Cerebellar nuclear complex (tissue), 1 donor: ENCODE measurements at regions not wholly inside any gene's neighbourhood (a gene's known extent, or its start where the extent isn't known, plus 50 kb on each side); places are given as distances from the start of the nearest gene placed in this dataset.
"Not testable (repeated sequence)": the region's sequence is repeated elsewhere in the genome, so short reads cannot be mapped to it uniquely, and the experiment has no call there.

Source experiments
- DNase-seq, 2 experiments: peaks; one replicate each; lab custom pipeline; 2025; lab: John Stamatoyannopoulos, UW

DNA sequence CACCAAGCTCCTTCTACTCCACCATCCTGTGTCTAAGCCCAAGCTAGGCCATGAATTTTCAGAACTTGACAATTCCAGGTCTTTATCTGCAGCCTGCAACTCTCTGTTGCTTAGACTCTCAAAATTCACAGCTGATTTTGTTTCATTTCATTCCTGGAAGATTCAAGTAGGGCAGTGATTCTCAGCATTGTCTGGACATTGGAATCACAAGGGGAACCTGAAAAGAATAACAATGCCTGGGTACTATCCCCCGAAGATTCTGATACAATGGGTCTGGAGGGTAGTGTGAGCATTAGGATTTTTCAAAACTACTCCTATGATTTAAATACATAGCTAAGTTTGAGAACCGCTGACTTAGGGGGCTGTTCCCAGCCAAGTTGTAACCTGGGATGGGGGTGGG is 534.7 kb upstream of the IL12A start:
- no peak for DNase-seq

DNA sequence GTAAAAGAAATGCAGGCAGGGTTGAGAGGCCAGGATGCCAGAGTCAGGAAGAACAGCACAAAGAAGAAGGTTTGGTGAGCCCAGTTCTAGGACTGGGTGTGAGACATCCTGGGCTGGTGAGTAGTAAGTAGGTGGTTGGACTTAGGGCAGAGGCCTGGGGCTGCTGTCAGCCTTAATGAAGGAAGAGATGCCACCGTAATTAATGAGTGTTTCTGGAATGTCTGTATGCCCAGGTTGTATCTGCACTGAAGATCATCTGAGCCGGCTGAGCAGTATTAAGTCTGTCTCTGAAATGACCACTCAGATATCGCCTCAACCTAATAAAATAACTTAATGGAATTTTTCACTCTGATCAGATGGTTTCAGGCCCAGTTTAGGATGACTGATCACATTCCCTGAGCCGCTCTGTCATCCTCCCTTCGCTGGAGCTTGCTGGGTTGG is 532.9 kb upstream of the IL12A start:
- no peak for DNase-seq

DNA sequence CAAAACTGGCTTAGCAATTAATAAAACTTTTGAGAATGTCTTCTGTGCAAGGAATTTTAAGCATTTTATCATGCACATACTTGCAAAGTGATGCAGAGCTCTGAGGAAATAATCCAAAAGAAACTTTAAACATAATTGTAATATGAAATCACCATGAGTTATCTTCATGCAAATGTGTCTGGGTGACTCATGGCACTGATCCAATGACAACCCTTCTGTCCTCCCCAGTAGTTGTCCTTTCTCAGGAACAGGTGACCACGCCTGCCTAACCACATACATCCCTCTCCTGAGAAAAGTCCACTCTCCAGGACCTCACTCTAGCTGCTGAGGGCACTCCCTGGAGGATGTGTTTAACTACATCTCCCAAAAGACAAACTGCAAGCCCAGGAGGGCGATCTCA is 530.6 kb upstream of the IL12A start:
- DNase-seq: no peak

DNA sequence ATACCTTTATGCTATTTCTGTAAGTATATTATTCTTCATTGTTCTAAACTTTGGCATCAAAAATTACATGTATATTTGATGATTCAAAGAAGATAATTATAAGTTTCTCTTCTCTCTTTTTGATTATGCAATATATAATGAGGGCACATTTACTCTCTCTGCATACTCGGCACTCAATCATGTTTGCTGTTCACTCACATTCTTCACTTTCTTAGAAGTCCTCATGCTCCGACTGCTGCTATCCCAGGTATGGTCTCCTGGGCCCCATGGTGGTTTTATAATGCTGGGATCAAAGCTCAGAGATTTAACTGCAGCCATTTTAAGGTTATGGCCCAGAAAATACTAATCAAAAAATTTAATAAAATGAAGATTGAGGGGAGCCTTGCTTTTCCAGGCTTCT is 529.7 kb upstream of the IL12A start:
- no peak for DNase-seq

DNA sequence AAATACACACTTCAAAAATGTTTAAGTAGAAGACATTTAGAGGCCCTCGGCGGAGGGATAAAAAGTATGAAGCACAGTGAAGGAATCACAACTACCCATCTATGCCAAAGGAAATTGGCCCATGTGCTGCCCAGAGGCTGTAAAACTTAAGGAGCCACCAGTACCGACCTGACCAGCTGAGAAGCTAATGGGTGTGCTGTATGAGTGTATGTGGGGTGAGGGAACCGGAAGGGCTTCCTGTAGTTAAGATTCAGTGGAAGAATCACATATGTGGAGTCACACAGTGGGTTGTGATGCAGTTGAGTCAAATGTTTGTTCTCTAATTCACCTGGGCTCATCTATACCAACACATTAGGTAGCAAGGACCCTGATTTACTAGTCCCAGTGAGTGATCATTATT is 516.0 kb upstream of the IL12A start:
- no peak for DNase-seq

DNA sequence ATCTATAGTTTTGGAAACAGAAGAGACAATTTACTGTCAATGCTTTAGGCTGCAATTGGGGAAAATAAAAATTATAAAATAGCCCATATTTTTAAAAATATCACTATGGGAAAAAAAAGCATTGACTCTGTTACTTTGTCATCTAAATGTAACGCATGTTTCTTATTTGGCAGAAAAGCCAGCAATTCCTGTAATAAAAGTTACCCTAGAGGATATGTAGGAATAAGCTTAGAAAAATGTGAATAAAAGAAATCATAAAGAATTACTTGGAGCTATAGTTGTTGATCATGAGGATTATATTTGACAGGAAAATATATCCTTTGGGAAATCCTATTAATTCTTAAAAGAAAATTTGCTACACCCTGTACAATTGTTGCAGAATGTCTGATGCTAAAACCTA is 515.4 kb upstream of the IL12A start:
- no peak for DNase-seq

DNA sequence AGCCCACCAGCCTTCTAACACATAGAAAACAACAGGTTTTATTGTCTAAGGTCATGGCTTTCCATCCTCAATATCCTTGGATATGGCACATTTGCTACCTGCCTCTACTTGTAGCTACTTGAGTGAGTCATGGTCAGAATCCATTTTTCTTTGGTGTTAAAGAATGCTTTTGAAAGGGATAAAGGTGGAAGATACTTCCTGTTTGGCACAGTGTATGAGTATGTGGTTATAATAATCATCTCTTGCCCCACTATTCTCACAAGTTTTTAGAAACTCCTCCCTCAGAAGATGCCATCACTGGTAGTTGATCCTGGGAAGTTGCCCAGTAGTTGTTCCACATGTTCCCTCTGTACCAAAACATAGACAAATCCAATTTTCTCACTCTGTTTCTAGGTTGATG is 508.6 kb upstream of the IL12A start:
- no peak for DNase-seq

DNA sequence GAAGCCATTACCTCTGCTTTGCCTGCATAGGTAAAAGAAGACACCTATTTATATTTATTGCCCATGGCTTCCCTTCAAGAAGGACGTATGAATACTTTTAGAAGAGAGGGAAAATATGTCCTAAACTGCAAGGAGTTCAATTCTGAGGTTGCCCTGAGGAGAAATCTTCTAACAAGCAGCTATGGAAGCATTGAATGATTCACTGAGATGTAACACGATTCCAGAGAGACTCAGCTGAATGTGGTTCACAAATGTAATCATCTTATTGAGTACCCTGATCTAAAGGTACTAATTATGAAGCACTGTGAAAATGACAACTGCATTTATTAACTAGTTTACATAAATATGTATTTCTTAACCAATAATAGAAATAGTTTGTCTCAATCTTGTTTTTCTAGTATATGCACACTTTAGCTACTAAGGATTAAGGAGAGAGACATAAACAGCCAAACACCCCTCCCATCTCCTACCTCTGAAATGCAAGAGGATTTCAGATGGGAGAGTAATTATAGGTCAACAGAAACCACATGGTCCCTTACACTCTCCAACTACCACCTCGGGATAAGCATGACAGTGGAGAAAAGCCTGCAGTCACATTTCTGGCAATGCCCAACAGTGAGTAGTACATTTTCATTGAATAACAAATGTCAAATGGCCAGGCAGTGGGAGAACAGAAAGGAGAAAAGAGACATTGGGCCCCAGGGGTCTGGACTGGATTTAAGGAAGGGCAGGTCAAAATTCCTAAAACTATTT is 506.2 kb upstream of the IL12A start:
- DNase-seq: no peak

DNA sequence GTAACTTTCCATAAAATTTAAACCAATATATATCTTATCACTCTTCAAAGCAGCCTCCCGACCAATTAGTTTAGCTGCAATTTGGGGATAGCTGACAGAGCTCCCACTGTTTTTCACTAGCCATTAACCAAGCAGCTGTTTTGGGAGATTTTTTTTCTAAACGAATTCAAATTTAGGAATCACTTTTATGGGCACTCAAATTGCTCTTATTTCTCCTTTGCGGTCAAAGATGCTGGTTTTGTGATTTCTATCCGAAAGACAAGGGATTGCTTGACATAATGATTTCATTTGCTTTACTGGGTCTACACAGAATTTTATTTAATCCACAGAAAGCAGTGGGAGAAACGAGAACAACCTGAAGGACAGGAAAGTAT is 505.7 kb upstream of the IL12A start:
- DNase-seq: no peak

DNA sequence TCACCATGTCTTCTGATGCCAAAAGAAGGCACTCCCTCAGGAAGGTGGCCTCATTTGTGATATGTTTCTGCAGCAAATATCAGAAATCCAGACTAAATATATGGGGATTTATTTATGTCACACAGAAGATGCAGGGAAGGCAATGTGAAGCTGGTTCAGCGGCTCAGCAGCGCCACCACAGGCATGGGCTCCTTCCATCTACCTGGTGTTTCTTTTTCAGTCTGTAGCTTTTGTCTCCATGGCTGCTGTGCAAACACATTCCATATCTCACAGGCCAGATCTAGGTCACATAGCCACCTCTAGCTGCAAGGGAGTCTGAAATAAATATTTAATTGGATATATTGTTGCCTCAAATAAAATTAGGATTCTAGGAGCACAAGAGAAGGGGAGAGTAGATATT is 502.1 kb upstream of the IL12A start:
- DNase-seq: no peak

DNA sequence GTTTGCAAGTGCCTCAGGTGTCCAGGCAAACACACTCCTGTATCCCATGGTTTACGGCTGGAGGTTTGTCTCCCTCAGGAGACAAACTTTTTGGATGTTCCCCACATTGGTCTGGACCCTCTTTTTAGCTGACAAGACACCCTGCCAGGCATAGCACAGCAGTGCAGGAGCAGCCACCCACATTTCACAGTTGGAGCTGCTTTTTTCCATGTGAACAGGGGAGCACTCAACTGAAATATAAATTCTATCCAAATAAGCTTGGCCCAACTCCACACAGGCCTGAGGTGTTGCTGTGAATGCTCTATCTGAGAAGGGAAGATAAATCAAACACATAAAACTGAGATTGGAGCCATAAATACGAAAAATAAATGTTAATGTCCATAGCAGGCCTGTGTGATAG is 501.3 kb upstream of the IL12A start:
- no peak for DNase-seq

DNA sequence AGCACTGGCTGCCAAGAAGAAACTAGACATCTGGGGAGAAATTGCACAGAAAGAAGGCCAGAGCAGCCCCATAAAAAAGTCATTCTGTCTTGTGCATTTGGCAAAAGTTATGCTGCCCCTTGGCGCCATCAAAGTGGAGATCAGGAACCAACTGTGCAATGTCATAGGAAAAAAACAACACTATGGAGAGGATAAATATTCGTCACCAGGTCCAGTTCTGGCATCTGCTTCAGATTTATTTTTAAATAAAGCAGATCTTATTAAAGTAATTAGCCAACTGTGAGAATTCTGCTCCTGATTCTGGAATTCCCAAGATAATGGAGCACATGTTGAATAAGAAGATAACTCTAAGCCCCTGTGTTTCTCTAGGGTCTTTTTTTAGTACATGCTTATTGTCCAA is 500.0 kb upstream of the IL12A start:
- DNase-seq: no peak

DNA sequence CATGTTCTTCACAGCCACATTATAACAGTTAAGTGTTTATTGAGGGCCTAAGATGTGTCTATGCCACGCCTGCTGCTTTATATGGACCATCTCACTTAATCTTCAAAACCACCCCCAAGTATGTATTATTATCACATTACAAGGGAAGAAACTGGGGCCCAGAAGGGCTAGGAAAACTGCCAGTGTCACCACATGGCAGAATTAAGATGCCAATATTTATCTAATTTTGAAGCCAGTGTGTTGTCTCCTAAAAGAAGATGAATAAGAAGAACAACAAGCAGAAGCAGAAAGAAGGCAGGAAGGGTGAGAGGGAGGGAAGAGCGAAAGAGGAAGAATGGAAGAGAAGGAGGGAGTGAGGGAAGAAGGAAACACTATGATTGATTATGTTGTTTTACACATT is 491.3 kb upstream of the IL12A start:
- DNase-seq: no peak

DNA sequence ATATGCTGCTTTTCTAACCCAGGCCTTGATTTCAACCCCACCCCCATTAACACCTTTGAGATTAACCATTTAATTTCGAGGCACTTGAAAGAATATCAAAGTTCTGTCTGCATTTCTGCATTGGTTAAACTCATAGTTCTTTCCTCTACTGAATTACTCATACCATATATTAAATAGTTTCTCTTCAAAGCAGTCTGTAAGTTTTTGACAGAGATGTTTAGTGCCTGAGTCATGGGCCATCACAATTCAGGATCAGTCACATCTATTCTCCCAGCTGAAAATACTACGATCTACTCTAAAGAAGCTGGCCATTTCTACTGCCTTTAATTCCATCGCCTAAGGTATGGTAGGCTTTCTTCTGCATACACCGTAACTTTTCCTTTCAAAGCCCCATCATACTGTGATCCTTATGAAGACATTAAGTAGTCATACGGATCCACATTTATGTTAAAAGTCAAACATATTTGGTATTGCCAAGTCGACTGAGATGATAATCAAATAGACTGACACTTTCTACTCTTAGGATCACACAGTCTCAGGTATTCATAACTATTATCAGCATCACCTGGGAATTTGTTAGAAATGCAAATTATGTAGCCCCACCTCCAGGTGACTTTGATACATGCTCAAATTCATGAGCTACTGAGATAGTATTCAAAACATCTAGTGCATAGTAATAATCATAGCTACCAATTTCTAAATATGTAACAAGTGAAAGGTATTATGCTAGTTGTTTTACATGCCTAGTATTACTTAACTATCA is 489.4 kb upstream of the IL12A start:
- no peak for DNase-seq

DNA sequence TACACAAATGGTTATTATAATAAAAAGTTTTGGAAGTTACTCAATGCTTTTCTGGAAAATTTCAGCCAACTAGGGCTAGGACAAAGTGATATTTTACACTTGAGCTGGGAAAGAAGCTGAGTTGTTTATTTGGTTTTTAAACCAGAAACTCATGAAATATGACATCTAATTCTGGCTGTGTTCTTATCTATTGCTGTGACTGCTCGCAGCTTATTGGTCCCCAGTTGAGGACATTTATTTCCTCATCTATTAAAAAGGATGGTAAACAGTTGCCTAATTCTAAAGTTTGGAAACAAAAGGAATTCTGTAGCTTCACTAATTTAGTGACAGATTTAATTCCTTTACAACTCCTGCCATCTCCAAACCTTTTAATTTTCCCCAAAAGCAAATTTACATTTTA is 487.6 kb upstream of the IL12A start:
- DNase-seq: no peak

DNA sequence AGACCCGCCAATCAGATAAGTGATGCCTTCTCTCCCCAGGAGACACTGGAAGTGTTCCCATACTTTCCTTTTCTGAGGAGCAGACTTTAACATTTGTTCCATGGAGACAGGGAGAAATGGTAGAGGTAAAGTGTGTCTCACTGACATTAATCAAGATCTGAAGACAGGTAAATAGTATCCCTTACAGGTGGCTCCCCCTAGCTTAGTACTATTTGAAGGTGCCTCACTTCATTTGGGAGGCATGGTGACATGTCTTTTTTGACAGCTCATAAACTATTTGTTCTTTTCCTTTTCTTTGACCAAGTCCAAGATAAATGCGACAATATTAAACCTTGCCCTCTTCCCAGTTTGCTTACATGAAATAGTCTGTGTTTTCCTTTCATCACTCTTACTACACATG is 485.6 kb upstream of the IL12A start:
- no peak for DNase-seq

DNA sequence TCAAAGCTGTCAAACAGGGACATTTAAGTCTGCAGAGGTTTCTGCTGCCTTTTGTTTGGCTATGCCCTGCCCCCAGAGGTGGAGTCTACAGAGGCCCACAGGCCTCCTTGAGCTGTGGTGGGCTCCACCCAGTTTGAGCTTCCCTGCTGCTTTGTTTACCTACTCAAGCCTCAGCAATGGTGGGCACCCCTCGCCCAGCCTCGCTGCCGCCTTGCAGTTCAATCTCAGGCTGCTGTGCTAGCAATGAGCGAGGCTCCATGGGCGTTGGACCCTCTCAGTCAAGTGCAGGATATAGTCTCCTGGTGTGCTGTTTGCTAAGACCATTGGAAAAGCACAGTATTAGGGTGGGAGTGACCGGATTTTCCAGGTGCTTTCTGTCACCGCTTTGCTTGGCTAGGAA is 477.6 kb upstream of the IL12A start:
- DNase-seq: not testable (repeated sequence)

DNA sequence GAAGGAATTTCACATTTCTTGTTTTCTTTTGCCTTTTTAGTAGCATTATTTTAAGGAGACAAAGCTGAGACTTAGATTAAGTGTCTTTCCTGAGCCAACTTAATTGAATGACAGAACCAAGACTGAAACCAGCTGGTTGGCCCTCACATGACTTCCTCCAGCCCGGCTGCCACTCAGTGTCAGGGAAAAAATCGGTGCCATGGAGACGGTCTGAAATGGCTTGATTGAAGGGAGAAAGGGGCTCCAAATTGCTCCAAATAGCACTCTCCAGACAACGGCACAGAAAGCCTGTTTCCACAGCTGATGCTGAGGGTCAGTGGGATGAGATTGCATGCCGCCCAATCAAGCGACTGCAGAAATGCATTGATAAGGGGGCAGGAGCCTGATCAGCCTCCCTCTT is 475.2 kb upstream of the IL12A start:
- no peak for DNase-seq

DNA sequence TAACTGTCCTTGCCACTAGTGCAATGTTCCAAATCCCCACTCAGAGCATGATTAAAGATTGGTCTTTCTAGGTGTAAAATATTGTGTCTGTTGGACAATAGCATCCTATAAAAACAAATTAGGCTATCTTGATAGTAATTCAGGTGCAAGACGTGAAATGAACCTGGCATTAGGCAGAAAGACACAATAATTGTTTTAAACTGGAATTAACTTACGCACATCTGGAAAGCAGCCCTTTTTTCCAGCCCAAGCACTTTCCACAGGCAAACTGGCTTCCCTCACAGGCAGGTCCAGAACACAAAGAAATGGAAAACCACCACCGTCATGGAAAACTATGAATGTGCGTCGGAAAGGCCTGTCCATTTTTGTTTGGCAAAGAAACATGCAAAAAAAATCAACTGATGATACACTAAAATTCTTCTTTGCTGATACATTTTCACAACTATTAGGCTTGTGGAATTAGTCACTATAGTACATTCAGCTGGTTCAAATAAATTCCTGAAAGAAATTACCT is 474.7 kb upstream of the IL12A start:
- DNase-seq: no peak

DNA sequence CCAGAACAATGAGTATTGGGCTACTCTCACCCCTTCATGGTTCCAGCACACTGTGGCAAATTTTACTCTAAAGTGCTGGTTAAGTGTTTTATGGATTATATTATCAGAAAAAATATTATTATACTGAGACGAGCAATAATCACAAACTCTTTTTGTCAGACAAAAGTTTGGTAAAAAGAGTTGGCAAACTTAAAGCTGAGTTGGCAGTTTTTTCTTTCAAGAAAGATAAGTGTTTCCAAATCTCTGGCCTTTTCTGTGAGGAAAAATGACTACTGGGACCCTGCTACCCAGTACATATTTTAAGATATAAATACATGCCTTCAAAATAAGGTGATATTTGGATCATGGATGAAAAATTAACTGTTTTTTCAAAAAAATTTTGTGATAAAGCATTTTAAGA is 471.5 kb upstream of the IL12A start:
- no peak for DNase-seq

DNA sequence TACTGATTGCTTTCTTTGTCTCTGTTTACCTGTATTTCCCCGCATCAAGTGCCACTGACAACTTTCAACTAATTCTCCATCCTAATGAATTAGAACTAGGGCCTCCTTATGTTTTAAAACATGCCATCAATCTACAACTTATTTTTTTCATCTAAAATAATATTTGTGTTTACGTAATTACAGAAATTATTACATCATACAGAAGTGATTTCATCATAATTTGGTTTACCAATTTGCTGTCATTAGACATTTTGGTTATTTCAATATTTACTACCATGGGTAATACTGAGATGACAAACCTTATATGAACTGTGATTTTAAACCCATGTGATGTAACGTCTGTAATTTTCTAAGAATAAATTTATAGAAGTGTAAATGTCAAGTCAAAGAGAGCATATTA is 468.0 kb upstream of the IL12A start:
- DNase-seq: no peak

DNA sequence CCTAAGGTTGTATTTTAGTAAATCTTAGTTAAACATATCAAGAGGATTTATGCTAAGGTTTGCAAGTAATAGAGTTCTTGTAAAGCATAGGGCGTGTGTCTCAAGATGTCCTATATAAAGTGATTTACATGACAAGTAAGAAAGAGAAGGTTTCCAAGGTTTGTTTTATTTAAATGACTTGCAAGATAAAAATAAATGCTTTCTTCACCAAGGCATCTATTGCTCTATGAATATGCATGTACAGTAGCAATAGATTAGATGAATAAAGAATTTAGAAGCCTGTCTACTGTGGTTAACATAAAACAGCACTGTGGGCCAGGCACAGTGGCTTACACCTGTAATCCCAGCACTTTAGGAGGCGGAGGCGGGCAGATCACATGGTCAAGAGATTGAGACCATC is 466.4 kb upstream of the IL12A start:
- no peak for DNase-seq

DNA sequence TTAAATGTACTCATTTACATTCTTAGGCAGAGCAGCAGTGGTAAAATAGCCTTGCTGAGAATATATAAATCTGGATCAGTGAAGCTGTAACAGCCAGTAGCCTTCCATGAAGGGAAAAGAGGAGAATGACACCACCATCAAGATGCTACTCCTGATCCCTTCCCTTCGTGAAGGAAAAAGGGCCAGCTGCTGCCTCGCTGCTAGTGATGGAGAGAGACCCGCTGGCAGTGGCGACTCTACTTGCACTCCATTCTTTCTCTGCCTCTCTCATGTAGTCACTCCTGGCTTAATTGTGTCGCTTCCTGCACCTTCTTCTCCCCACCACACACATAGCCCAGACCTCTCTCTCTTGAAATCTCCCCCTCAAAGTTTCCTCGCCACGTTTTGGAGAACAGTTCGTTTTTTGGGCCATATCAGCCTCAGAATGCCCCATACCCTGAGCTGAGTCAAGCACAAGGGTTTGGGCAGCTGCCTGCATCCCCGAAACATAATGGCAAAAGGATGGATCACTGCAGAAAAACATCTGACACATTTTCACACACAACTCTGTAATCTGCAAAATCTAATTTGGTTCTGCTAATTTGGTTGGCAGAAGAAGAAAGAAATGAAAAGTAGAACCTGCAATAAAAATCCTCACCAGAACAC is 460.3 kb upstream of the IL12A start:
- no peak for DNase-seq
